Right forelimb (tissue), 1 donor: ENCODE measurements at regions not wholly inside any gene's neighbourhood (a gene's known extent, or its start where the extent isn't known, plus 50 kb on each side); places are given as distances from the start of the nearest gene placed in this dataset.

ENCODE experiments used
- DNase-seq: peaks from one replicate; pipeline ENCODE4 v3.0.0-alpha.2; 2018

DNA sequence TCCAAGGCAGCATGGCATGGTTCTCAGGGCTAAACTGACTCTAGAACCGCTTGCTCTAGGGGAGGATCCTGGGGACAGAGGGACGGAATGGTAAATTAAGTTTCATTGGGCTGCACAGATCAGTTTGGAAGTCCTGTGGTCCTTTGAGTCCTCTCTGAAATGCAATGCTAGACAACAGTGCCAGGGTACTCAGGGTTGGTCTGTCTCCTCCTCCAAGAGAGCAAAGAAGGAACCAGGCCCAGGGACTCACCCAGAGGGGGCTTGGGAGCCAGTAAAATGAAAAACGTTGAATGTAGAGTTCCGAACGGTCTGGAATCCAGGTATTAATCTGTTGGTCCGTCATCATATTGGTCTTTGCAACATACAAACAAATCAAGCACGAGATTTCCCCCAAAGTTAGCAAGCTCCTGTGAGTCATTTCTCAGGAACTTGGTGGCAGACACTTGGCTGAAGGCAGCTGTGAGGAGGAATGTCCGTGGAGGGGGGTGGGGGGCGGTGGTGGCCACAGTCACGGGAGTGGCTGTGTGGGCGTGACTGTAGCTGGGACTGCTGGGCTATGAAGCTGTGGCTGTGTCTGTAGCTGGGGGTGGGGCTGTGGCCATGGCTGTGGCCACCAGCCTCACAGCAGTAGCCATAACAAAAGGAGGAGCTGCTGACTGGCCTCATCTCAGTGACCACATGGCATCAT, 361.0 kb downstream of the SHQ1 start:
- DNase-seq: peak; percentile 68

DNA sequence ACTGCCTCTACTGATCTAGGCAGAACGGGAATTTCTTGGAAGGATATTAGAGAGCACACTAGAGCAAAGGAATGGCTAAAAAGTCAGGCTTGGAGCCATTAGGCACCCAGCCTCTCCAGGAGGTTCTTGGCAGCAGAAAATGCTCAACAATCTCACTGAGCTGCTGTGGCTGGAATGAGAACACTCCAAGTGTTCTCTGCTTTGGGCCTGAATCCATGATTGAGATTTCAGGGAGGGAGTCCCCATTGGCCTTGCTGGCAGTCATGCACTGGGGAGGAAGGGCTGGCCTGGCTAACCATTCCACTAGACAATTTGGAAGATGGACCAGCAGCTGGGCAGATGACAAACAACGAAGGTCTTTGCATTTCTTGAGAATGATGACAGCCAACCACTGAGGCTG, 362.6 kb downstream of the SHQ1 start:
- DNase-seq: no peak

GRCh38 chr3:72483554-72484104, 364.6 kb downstream of the SHQ1 start:
- no peak for DNase-seq

DNA sequence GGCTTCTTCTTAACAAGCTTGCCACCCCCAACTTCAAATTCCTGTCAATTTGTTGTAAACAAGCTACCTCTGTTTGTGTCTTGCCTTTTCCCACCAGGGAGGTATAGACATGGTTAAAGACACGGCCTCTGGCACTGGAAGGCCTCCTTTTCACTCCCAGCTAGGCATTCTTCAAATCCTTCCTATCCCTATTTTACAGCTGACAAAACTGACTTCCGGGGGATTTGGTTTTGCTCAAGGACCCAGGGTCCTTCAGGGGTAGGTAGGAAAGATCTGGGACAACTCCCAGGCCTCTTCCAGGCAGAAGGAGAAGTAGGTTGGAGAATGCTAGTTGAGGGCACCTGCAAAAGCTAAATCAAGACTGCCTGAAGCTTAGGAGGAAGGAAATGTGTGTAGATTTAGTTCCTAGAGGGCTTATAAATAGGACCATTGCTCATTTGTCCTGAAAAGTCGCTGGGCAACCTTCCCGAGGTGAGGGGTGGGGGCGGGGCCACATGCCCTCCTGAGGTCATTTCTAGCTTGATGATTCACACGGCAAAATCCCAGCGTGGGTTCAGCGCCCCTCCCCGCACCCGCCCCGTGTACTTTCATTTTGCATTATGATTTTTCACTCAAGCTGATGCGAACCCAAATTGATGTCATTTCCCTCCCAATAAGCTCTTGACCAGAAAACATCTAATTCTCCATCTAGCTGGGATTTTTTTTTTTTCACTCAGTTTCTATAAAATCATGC, 365.5 kb downstream of the SHQ1 start:
- peak; percentile 51 for DNase-seq

GRCh38 chr3:72481542-72481941, 366.7 kb downstream of the SHQ1 start:
- no peak for DNase-seq

DNA sequence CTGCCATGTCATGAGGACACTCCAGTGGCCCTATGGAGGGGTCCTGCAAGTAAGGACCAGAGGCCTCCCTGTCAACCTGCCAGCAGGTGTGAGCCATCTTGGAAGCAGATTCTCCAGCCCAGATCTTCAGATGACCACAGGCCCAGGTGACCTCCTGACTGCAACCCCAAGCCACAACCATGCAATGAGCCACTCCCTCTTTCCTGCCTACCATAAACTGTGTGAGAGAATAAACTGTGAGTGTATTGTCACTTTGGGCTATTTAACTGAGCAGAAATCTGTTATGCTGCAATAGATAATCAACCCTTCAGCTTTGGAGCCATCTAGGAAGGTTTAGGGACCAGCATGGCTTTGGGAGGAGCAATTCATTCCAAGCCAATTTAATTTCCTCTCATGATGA, 367.9 kb downstream of the SHQ1 start:
- DNase-seq: no peak

GRCh38 chr3:72479651-72480215, 368.5 kb downstream of the SHQ1 start:
- DNase-seq: no peak

DNA sequence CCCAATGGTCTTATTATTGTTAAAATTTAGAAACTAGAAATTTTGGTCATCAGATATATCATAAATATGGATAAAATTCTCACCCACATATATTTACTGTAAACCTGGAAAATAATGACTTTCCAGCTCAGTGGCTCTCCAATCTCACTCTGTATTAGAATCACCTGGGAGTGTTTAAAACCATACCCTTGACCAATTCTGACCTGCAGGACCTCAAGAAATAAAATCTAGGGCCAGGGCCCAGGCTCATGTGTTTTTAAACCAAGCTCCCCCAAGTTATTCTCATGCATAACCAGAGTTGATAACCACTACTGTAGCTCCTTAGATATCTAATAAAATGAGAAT, 372.1 kb downstream of the SHQ1 start:
- no peak for DNase-seq

DNA sequence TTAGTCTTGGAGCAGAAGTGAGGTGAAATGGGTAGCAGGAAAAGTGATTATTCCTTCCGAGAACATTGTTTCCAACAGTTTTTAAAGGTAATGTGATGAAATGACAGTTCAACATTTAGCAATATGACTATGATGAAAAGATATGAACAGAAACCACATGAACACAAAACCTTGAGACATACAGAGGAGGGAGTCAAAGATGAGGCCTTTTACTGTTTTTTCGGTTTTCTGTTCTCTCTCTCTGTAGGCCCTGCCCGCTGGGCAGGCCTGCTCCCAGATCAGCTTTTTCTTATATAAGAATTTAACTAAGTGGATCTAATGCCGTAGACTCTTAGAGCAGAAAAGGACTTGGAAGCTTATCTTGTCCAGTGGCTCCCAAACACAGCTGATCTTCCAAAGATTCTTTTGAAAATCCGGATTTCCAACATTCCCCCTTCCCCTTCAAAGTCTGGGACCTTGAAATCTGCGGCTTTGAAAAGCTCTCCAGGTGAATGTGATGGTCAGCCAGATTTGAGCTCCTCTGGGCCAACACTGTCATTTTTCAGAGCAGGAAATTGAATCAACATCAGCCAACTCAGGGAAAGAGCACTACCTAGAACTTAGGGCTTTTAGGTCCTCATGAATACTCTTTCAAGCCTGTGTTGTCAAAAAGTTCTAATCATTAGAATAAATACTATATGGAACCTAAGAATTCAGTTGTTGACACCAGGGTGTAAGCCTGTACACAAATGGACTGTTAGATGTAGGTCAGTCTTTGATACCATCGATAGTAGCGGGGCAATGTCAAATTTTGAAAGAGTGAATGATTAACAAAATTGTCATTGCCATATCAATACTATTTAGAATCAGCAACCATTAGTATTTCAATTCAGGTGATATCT, 372.7 kb downstream of the SHQ1 start:
- DNase-seq: no peak

DNA sequence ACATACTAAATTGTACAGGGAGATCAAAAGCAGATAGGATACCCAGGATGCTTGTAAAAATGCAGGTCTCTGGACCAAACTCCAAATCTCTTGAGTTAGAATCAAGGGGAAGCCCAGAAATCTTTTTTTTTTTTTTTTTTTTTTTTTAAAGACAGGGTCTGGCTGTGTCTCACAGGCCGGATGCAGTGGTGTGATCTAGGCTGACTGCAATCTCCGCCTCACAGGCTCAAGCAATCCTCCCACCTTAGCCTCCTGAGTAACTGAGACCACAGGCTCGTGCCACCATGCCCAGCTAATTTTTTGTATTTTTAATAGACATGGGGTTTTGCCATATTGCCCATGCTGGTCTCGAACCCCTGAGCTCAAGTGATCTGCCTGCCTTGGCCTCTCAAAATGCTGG, 373.5 kb downstream of the SHQ1 start:
- DNase-seq: no peak

GRCh38 chr3:72473156-72473555, 375.1 kb downstream of the SHQ1 start:
- DNase-seq: no peak

GRCh38 chr3:72470904-72471417, 377.3 kb downstream of the SHQ1 start:
- DNase-seq: no peak

GRCh38 chr3:72465853-72466252, 382.4 kb downstream of the SHQ1 start:
- DNase-seq: no peak

DNA sequence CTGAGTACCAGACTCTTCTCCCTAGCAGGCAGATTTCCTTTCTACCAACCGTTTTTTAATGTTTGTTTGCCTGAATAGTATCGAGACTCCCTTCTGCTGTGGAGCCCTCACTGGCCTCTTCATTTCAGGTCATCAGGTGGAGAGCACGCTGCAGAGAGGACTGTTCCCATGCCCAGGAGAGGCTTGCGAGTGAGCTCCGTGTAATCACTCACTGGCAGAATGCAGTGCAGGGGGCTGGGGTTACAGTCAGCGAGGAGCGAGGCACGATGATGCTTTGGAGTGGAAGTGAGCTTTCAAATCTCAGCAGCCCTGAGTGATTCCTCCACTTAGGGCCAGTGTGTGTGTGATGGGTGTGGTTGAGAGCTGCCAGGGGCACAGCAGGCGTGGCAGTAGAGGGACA, 385.2 kb downstream of the SHQ1 start:
- no peak for DNase-seq

- DNase-seq: peak; percentile 63
Measured at GRCh38 chr3:72462595-72463011, 385.6 kb downstream of the SHQ1 start.

DNA sequence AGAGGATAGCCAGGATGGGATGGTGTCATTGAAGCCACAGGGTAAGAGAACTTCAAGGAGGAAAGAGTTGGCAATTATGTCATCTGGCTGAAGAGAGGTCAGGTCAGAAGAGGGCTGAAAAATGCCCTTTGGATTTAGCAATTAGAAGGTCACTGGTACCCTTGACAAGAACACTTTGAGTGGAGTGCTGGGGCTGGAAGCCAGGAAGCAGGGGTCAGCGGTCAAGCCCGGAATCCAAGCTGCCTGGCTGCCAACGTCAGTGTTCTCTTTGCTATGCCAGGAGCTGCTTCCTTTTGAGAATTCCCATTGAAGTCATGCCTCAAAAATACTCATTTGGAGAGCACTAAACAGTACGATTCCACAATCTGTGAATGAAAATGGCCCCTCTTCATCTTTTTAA, 386.5 kb downstream of the SHQ1 start:
- no peak for DNase-seq

GRCh38 chr3:72460205-72461174, 387.8 kb downstream of the SHQ1 start:
- no peak for DNase-seq

DNA sequence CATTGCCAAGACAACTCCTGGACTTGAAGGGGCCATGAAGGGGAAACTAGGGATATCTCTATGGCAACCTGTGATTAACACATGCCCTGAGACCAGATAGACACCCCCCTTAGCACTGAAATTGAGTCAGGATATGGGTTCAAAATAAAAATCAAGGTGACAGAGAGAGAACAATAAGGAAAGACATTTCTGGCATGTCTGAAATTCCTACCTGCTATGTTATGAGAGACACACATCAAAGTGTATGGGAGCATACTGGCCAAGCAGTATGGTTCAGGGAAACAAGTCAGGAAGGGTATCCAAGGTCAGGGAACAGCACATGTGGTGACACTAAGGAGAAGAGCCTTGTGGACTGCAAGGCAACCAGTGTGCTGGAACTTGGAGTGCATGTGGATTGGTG, 388.7 kb downstream of the SHQ1 start:
- no peak for DNase-seq

- no peak for DNase-seq
Measured at GRCh38 chr3:72458375-72458774, 389.9 kb downstream of the SHQ1 start.

- no peak for DNase-seq
Measured at GRCh38 chr3:72454441-72454840, 393.8 kb downstream of the SHQ1 start.

DNA sequence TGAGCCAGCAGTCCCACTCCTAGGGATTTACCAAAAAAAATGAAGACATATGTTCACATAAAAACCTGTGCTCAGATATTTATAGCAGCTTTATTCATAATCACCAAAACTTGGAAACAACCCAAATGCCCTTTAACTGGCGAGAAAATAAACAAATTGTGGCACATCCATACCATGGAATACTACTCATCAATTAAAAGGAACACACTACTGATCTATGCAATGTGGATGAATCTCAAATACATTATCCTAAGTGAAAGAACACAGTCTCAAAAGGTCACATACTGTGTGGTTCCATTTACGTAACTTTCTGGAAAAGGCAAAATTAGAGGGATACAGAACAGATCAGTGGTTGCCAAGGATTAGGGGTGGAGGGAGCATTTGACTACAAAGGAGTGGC, 394.5 kb downstream of the SHQ1 start:
- no peak for DNase-seq

DNA sequence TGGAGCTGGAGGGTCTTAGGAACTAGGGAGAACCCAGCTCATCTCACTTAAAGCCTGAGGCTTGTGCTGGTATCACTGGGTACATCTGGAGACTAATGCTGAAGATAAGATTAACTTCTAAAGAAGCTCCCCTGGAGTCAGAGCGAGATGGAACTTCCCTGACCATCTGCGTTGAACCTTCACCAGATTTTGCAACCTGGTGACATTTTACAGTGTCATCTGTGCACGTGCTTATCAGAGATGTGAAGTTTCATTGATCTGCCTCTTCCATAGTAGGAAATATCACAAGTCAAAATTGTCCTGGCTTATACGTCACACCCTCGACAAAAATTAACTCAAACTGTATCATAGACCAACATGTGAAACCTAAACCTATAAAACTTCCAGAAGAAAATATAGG, 395.5 kb downstream of the SHQ1 start:
- DNase-seq: no peak
